ENCODE measurements at regions not wholly inside any gene's neighbourhood (a gene's known extent, or its start where the extent isn't known, plus 50 kb on each side); places are given as distances from the start of the nearest gene placed in this dataset.
"Not testable (repeated sequence)": the region's sequence is repeated elsewhere in the genome, so short reads cannot be mapped to it uniquely, and the experiment has no call there.

DNA sequence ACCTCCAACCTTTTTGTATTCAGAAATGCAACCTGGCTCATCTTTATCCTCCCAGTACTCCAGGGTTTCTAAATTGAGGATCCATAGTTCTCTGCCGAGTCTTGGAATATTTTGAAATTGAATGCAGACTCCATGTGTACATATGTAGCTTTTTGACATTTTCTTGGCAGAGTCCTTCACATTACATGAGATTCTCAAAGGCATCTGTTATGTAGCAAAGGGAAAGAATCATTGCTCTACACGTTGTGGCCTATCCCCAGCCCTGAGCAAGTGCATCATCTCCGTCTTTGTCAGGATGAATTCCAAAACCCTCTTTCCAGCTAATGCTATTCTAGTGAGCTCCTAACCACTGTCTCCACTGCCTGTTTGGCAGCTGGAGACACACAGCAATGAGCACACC, 742.9 kb downstream of the DHX35 start:
- no peak overlapping the region for H3K27ac ChIP-seq
- no peak for DNase-seq (ENCODE audit: low read depth, low spot score)

DNA sequence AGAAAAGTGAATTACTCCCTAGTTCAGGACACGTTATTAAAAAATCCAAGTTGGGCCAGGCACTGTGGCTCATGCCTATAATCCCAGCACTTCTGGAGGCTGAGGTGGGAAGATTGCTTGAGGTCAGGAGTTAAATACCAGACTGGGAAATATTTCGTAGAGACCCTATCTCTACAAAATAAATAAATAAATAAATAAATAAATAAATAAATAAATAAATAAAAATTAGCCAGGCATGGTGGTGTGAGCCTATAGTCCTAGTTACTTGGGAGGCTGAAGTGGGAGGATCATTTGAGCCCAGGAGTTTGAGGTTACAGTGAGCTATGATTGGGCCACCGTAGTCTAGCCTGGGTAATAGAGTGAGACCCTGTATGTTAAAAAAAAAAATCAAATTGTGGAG, 741.2 kb downstream of the DHX35 start:
- not testable (repeated sequence) for DNase-seq (ENCODE audit: low read depth, low spot score); H3K27ac ChIP-seq

DNA sequence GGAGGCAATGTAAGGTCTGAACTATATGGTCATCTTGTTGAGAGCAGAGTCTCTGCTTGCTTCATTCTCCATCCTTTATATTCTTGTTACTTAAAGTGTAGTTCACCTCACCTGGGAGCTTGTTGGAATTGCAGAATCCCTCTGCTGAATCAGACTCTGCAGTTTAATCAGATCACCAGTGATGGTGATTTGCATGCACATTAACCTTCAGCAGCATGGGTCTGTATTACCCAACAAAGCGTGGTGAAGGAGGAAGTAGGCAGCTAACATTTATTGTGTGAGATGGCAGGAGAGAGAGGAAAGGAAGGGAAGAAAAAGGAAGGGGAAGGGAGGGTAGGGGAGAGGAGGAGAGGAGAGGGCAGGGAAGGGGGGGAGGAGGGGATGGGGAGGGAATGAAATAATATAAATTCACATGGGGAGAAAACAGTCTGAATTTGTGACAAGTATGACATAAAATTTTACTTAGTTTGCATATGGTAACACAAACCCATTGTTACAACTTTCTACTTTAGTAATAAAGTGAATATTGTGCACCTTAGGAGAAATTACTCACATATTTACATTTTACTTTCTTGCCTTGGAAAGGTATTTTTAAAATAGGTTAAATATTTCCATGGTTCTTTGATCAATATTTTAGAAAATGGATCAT, 740.7 kb downstream of the DHX35 start:
- no peak overlapping the region for H3K27ac ChIP-seq
- DNase-seq (ENCODE audit: low read depth, low spot score) = no peak

DNA sequence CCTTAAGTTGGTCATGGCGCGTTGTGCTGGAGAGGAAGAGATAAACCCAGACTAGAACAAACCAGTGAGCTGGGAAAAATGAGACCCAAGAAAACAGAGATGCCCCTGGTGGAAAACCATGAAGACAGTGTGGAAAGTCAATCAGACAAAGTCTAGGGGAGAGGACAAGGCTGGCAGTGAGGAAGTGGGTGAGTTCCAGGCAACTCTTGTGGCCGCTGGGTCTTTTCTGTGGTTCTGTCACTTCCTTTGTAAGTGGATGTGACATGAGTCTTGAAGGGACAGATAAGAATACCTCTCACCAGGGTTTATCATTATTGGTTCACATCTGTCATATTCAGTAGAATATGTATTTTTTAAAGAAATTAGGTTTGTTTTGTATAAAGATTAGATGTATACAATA, 738.4 kb downstream of the DHX35 start:
- H3K27ac ChIP-seq = no peak overlapping the region
- no peak for DNase-seq (ENCODE audit: low read depth, low spot score)

DNA sequence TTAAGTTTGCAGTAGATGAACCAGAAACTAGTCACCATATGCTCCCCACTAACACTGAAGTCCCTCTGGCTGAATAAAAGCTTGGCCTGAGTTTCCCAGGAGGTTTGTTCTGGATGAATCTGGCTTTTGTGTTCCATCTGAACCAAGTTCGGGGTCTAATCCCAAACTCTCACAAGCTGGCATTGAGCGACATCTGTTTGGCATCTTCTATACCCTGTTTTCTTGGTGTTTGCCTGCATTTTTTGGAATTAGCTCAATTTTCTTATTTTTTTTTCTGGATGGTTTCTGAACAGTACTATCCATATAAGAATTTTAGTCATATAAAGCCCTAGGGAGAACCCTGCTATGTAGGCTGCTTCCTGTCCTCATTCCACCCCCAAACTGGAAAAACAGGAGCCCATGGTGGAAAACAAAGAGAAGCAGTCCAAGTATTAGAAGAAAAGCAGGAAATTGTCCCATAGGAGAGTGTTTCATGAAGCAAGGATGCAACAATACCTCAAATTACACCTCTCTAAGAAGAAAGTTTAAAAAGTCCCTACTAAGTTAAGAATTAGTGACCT, 737.1 kb downstream of the DHX35 start:
- no peak for DNase-seq (ENCODE audit: low read depth, low spot score)
- no peak overlapping the region for H3K27ac ChIP-seq

DNA sequence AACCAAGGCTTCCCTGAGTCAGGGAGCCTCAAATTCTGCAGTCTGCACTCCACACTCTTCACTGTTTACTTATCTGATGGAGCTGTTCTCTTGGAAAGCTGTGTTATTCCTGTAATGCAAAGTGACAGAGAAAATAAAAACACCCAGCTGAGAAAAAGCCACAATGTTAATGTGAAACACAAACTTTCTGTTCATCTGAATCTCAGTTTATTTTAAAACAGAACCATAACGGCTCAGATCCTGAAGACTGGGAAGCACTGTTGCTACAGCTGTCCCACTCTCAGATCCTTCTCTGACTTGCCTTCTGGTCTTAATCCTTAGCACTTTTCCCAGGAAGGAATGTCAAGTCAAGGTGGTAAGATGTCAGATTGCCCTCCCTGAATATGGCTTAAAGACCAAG, 736.6 kb downstream of the DHX35 start:
- no peak overlapping the region for H3K27ac ChIP-seq
- no peak for DNase-seq (ENCODE audit: low read depth, low spot score)

DNA sequence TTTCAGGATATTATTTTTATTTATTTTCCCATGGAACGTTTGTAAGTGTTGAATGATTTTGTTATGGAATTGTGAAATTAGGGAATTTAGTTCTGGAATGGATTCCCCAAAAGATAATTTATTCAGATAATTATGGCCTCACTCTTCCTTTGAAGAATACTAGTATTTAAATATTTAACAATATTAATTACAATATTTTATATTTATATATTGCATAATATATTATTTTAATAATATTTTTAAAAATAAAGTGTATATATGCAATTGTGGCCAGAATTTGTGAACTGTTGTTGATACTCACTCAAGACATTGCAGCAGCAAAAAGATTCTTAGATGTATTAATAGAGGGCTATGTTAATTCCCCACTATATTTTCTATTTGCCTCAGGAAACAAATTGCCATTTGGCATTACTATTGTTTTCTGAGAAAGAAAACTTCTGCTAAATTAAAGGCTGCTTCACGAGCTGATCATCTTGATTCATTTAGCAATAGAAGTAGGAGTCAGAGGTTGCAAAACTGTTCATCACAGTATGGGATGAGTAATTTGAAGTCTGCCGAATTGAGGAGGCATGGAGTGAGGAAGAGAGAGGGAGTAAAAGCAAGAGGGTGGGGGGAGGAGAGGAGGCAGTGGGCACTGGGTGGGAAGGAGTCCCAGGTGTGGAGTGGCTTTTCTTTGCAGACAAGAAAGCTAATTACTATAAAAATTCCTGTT, 729.2 kb downstream of the DHX35 start:
- no peak for DNase-seq (ENCODE audit: low read depth, low spot score)
- H3K27ac ChIP-seq = no peak overlapping the region

DNA sequence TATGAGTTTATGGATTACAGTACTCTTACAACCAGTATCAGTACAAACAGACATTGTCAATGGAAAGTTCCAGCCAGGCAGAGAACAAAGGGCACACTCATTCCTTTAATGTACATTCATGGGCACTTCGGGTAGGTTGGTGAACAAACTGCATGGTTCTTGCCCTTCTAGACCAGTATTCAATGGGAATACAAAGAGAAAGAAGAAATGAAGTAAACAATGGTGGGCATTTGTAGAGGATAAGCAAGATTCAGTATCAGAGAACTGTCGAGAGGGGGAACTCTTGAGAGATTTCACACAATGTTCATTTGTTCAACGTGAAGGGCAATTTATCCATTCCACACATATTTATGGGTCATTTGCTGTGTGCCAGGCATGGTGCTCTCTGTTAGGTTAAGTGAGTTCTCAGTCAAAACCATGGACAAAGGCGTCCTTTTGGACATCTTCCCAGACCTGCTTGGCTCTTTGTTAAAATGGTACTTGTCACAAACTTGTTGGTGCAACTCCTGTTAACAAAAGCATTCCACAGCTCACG, 714.8 kb downstream of the DHX35 start:
- DNase-seq (ENCODE audit: low read depth, low spot score) = no peak
- no peak overlapping the region for H3K27ac ChIP-seq

DNA sequence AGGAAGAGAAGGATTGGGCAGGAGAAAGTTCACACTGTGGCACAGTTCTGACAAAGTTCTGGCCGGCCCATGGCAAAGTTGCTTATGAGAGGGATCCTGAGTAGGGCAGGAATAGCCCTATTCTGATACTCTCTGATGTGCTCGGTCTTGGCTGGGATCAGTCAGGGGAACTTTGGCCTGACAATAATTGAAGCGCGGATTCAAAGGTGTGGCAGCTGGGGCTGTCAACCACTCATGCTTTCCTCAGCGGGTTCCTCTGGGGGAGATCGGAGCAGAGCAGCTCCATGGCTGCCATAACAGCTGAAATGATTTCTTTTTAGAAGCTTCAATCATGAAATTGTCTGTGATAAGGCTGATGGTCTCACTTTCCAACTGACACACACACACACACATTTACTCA, 714.1 kb downstream of the DHX35 start:
- no peak for DNase-seq (ENCODE audit: low read depth, low spot score)
- H3K27ac ChIP-seq = no peak overlapping the region

DNA sequence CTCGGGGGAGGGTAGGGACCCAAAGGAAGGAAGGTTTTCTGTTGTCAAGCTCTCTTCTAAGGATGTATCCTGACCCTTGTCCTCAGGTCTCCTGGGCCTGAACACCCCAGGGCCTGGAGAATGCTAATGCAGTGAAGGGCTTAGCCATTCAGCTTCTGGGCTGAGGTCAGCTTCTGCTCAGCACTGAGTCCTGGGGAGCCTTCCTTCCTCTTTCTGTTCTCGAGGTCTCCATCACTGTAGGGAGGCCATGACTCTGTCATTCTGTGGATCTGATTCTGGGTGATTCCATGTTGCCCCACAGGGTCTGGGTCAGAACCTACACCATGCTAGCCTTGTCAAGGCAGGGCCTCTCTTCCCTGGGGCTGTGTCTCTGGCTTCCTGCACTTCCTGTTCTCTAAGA, 712.7 kb downstream of the DHX35 start:
- H3K27ac ChIP-seq = no peak overlapping the region
- no peak for DNase-seq (ENCODE audit: low read depth, low spot score)

DNA sequence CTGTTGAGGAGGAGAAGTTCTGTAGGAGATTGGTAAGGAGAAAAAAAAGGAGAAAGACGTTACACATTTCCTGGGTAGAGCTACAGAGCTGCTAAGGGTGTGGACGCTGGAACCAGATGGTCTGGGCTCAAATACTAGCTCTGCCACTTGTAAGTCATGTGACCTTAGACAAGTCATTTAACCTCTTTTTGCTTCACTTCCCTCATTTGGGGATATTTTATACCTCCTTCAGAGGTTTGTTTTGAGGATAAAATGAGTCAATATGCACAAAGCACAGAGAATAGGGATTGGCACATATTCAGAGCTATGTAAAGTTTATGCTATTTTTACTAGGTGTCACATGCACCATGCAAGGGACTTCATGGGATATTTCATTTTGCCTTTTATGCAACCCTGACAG, 708.8 kb downstream of the DHX35 start:
- DNase-seq (ENCODE audit: low read depth, low spot score) = no peak

DNA sequence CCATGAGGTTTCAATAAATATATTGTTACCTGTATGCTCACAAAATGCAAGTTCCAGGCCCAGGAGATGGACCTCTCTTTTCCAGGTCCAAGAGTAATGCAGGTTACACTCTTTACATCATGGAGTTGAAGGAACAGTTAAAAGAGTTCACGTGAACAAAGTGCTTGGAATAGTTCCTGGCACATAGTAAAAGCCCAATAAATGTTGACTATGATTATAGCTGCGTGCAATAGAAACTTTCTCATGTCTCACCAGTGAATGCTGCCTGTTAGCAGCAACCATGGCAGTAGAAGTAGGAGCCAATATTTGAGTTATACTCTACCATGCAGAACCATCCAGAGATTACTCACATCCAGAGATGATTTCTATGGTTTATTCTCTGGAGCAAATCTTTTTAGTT, 707.5 kb downstream of the DHX35 start:
- no peak overlapping the region for H3K27ac ChIP-seq
- DNase-seq (ENCODE audit: low read depth, low spot score) = no peak

More for the DNA sequence above, 708.8 kb downstream of the DHX35 start:
- H3K27ac ChIP-seq = no peak overlapping the region

DNA sequence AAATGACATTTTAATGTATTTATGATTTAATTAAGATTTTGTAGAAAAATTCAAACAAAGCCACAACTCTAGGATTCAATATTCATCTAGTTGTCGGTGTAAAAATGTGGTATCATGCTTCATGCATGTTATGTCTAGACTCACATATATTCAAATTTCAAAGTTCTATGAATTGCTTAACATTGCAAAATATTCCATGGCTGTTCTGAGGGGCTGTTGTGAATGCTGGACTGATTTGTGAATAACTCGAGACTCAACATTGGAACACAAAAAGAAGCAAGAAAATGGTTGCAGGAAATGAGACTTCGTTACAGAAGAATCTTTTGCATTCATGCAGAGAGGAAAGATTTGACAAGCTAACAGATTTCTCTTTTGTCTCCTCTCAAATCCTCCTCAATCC, 705.9 kb downstream of the DHX35 start:
- no peak for DNase-seq (ENCODE audit: low read depth, low spot score)
- no peak overlapping the region for H3K27ac ChIP-seq

DNA sequence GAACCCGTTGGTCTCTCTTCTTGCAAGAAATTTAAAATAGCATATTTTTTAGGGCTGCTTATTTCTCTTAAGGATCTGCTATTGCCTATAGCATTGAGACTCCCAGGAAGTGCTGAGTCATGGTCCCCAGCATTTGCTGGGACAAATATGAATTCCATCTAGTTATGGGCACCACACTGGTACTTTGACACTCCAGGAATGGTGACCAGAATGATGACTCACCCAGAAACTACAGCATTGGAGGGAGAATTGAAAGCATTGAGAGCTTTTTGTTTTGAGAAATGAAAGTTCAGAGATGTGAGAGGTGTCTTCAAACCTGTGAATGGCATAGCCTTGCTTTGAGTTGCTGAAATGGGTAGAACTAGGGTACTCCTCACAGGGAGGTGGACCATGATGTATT, 699.7 kb downstream of the DHX35 start:
- H3K27ac ChIP-seq = no peak overlapping the region
- no peak for DNase-seq (ENCODE audit: low read depth, low spot score)

DNA sequence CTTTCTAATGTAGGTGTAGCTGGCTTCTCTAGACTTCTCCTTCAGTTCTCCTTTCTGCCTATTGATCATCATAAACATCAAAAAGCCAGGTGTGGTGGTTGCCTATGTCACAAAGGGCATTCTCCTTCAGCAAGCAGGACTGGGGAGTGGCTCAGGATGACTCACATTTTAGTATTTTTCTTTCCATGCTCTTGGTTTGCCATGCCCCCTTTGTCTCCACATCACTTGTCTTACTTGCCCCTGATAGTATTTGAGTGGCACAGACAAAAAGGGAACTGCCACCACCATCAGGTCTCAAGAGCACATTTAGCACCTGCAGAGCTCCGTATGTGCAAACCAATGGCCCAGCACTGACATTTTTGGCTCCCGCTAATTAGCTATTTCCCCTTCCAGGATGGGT, 698.8 kb downstream of the DHX35 start:
- DNase-seq (ENCODE audit: low read depth, low spot score) = no peak
- H3K27ac ChIP-seq = peak overlapping the region; percentile 18

DNA sequence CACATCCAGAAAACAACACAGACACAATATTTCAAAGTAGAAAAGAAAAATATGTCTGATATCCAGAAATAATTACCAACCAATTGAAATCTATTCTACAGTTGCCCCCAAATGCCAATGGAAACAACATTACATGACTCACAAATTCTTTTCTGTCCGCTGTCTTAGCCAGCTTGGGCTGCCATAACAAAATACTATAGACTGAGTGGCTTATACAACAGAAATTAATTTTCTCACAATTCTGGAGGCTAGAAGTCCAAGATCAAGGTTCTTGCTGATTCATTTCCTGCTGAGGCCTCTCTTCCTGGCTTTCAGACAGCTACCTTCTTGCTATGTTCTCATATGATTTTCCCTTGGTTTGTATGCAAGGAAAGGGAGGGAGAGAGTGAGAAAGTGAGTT, 698.1 kb downstream of the DHX35 start:
- peak overlapping the region; percentile 18 for H3K27ac ChIP-seq
- DNase-seq (ENCODE audit: low read depth, low spot score) = no peak

DNA sequence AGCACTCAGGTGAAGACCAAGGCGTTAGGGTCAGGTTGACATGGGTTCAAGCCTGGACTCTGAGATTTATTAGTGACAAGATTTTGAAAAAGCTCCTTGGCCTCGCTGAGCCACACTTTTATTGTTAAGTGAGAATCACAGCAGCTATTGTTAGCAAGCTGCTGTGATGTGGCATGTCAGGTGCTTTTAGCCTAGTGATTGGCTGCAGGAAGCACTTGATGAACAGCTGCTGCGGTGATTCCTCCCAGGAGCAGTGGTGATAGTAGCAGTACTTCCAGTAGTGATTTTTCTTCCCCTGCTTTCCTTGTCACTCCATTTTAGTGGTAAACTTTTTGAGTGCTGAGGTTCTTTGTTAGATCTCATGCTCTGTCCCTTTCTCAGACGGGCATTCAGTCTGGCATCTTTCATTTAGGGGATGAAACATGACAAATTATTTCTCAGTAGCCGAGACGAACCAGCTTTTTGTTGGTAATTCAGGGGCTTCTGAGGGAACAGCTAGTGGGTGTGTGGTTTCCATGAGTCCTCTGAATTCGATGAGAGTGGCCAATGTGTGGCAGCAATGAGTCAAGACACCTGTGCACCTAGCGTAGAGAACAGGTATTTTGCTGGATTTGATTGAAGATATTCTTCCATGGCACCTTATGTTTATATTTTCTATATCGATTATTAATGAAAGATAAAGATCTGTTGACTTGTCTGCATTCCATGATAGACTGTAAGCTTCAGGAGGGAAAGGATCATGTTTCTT, 696.7 kb downstream of the DHX35 start:
- no peak for DNase-seq (ENCODE audit: low read depth, low spot score)
- H3K27ac ChIP-seq = no peak overlapping the region

DNA sequence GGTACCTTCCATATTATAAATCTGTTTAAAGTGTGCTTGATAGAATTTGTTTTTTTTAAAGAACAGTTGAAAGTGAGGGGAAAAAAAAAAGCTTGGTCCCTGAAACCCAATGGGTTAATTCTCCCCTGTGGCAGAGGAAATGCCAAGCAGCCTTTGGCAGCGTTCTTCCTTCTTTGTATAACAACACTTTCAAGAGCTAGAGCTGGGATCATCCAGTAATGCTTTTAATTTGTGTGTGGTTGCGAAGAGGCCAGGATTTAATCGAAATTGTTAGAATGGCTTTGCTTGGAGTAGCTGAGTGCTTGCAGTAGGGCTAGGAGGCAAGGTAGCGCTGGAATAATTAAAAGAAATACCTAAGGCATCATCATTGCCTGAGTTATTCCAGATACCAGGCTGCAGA, 692.0 kb downstream of the DHX35 start:
- no peak for DNase-seq (ENCODE audit: low read depth, low spot score)
- no peak overlapping the region for H3K27ac ChIP-seq

DNA sequence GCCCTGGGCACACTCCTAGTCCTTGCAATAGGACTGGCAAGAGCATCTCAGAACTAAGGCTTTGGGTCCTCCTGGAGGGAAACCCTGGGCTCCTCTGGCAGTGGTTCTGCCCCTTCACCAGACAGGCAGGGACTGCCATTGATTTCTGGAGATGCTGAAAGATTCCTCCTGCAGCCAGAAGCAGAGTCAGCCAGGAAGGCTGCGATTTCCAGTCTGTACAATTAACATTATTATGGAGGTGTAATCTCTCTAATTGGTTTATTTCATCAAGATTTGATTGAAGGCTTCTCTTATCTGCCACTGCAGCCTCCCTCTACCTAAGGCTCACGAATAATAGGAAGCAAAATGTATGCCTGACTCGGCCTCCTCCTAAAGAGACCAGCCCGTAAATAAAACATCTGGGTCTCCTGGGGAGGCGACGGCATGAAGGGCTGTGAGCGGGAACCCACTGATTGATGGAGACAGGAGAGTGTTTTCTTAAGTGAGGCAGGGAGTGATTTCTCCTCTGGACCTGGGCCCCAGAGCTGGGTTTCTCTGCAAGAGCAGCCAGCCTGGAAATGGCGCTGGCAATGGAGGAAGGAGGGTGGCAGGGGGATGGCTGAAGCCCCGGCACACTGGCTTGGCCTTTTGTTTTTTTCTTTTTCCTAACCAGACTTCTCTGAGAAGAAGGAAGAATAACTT, 689.6 kb downstream of the DHX35 start:
- no peak for DNase-seq (ENCODE audit: low read depth, low spot score)
- no peak overlapping the region for H3K27ac ChIP-seq

DNA sequence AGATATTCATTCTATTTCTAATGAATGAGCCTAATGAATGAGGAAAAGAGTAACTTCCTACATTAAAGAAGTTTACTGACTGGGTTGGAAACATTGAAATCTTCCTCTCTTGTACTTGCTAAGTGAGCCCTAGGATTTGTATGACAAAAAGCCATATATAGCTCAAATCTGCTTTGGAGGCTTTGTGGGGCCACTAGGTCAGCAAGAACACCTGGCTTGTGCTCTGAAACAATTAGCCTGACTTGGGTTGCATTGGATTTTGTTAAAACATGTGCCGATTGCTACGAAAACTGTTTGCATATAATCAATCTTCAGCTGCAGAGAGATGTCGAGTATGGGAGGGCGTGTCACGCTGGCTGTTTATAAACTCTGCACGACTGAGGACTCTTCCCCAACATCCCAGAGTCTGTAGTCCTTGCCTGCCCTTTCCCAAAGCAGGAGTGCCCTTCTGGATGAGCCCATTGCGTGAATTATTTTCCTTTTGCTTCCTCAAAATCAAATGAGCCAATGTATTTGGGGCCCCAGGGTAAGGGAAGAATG, 684.8 kb downstream of the DHX35 start:
- no peak overlapping the region for H3K27ac ChIP-seq
- no peak for DNase-seq (ENCODE audit: low read depth, low spot score)

Data from epithelial cell of prostate (primary cell).